GM21360 (cell line): ENCODE measurements at regions not wholly inside any gene's neighbourhood (a gene's known extent, or its start where the extent isn't known, plus 50 kb on each side); places are given as distances from the start of the nearest gene placed in this dataset.

Experiments
- ATAC-seq: cut with Tn5 transposase; IDR thresholded peaks from one replicate; pipeline ENCODE4 v1.9.1; 2021; ENCODE audit warnings: mild to moderate bottlenecking, moderate library complexity; ENCODE audit not compliant: unreplicated experiment

DNA sequence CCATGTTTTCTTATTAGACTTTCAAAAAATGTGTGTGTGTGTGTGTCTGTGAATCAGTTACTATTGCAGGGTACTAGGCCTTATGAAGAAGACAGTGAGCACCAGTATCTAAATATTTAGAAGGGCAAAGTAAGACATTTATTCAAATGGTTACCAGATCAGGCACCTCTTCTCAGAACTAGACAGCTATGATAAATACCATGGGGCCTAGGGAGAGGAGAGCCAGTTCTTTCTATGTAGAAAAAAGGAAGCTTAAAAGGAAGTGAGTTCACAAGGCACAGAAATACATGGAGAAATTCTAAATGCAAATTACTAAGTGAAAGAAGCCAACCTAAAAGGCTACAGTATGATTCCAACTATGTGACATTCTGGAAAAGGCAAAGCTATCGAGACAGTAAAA is 261.3 kb downstream of the SOX11 start:
- no peak for ATAC-seq

- no peak for ATAC-seq
Observed at GRCh38 chr2:5954509-5954908, 262.3 kb downstream of the SOX11 start.

DNA sequence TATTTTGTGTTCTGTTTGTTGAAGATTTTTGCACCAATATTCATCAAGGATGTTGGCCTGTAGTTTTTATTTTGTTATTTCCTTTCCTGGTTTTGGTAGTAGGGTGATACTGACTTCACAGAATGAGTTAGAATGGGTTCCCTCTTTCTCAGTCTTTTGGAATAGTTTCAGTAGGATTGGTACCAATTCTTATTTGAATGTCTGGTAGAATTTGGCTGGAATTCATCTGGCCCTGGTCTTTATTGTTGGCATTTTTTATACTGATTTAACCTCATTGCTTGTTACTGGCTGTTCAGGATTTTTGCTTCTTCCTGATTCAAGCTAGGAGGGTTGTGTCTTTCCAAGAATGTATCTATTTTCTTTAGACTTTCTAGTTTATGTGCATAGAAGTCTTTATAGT is 263.7 kb downstream of the SOX11 start:
- no peak for ATAC-seq

- no peak for ATAC-seq
Observed at GRCh38 chr2:5959836-5960820, 267.9 kb downstream of the SOX11 start.

DNA sequence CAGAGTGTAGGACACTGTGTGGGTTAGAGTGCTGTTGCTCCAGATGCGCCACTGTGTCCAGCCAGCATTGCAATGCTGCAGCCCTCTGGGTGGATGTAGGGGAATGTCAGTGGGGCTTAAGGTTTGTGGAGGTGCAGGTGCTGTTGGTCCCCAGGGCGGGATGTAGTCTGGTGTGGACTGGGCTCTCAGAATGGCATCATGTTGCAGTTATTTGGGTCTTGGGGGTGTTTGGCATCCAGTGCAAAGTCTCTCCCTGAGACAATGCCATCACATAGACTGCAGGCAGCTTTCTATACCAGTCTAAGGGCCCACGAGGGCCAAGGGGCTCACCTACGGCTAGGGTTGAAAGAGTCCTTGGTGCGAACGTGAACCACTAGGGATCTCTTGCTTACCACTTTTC is 275.3 kb downstream of the SOX11 start:
- ATAC-seq, result no peak

- no peak for ATAC-seq
Observed at GRCh38 chr2:5969303-5969702, 277.1 kb downstream of the SOX11 start.

DNA sequence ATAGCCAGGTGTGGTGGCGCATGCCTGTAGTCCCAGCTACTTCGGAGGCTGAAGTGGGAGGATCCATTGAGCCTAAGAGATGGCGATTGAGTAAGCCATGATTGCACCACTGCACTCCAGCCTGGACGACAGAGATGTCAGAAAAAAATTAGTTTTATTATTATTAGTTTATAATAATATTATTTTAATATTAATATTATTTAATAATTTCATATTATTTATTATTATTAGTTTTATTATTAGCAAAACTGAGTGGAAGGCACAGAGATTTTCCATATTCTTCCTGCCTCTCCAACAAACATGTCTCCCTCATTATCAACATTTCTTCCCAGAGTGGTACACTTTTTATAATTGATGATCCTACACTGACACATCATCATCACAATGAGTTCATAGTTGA is 278.2 kb downstream of the SOX11 start:
- no peak for ATAC-seq

DNA sequence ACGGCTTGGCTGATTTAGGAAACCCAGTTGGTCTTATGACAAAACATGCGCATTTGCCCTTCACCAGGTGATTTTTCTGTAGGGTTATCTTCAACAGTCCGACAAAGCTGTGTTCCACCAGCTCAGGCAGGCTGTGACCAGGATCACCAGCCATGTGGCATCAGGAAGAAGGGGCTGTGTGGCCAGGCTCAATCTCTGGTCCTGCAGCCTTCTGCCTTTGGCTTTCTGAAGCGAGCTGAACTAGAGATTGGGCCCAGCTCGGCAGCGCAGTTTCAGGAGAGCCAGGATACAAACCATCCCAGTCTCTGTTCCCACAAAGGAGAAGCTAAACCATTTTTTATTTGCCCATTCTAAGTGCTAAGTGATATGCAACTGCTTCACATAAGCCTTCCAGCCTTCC is 282.3 kb downstream of the SOX11 start:
- ATAC-seq, result no peak

DNA sequence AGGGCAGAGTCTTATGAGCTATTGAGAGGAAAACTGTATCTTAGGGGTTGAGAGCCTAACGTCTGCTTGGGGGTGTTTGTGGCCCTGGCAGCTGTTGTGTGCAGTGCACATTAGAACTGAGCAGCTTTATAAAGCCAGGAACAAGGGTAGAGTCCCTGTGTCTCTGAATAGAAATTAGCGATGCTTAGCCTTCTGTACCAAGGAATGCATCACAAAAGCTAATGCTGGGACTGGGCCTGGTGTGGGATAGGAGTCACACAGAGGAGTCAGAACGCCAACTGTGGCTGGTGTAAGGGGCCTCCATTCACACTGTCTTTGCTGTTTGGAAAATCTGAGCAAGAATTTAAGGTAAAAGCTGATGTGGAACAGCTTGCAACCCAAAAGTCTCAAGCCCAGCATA is 283.2 kb downstream of the SOX11 start:
- ATAC-seq, result no peak

GRCh38 chr2:5976531-5977065 is 284.4 kb downstream of the SOX11 start:
- no peak for ATAC-seq

DNA sequence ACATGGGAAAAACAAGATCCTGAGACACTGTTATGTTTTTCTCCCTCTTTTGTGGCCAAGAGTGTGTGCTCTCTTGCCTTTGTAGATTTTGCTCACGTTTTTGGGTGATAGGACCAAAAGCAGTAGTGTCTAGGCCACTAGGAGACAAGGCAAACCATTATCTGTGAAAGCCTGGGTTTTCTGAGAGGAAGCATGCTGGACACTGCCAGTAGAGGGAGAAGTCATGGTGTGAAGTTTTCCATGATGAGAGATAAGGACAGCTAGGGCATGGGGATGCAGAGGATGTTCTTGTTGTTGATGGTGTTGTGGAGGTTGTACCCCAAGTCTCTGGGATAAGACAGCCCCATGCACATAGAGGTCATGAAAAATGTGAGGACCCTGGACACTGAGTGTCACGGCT is 285.3 kb downstream of the SOX11 start:
- no peak for ATAC-seq

DNA sequence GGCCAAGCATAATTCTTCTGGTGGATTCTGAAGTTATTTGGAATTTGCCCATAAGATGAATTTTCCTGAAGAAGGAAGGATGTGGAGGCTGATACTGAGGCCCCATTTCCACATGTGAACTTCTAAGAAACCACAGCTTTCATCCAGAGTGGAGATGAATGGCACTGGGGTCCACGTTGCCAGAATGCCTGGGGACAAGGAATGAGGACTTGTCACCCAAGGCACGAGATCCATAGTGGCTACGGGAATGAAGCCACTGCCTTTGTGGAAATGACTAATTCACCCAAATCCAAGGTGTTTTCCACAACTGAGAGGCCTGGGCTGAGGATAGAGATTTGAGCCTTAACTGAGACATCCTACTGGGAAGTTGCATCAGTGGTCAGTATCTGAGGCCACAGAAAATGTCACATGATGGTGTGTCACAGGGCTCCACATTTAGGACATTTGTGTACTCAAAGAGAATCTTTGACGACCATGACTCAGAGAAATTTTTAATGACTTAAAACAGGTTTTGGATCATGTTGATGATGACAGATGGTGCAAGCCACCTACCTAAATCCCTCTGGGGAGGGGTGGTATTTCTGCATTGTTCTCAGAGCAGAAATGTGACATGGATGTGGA is 286.1 kb downstream of the SOX11 start:
- no peak for ATAC-seq

DNA sequence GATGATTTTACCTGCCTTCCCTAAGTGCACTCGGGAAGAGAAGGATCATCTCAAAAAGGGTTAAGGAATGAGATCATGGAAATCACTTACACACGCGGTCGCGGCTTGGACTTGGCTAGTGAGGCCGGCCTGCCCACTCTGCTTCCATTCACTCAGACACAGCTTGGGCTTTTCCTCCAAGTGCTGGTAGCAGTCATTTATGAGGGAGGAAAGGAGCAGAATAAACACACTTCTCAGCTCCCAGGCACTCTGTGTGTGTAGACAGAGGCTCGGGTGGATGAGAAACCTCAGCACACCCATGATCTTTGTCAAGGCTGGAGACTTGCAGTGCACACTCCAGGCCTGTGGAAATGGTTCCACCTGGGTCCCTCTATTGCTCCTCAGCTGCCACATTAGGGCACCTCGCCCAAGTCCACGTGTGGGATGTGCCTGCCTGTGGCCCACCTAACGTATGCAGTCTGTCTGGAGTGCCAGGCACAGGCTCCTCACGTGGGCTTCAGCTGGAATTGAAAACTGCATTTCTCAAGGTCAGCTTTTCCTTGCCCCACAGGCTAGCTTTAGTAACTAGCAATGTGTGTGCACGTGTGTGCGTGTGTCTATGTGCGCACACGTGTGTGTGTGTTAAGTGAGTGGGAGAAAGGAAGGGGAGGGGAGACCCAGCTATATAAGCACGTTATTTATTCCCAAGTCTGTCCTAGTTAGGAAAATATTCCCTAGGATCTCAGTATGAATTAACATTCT is 288.4 kb downstream of the SOX11 start:
- no peak for ATAC-seq

DNA sequence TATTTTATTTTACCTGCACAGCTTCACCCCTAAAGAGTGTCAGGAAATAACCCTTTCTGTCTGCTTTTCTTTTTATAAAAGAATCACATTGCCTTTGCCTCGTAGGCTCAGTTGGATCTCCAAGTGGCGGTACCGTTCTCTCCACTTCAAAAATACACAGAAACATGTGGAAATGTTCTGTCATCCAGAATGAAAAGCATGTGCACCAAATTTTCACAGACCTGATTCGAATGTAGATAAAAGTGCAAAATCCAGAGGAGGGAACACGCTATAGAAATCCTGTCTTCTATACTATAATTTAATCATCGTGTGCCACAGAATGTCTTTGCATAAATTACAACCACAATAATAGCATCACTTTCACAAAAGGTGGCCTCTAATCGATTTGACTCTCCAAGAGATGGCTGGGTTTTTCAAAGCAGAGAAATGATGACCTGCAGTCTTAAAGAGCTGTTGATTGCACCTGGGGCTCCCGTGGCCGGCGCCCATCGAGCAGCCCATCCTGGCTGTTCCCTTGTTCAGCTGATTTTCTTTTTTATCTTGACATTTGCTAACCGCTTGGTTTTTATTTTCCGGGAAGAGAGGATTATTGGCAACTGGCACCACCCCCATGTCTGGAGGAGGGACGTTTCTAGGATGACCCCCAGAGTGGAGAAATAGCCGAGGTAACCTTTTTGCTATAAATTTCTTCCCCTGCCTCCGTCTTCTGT is 290.2 kb downstream of the SOX11 start:
- no peak for ATAC-seq

GRCh38 chr2:5982903-5983265 is 290.7 kb downstream of the SOX11 start:
- ATAC-seq, result no peak

DNA sequence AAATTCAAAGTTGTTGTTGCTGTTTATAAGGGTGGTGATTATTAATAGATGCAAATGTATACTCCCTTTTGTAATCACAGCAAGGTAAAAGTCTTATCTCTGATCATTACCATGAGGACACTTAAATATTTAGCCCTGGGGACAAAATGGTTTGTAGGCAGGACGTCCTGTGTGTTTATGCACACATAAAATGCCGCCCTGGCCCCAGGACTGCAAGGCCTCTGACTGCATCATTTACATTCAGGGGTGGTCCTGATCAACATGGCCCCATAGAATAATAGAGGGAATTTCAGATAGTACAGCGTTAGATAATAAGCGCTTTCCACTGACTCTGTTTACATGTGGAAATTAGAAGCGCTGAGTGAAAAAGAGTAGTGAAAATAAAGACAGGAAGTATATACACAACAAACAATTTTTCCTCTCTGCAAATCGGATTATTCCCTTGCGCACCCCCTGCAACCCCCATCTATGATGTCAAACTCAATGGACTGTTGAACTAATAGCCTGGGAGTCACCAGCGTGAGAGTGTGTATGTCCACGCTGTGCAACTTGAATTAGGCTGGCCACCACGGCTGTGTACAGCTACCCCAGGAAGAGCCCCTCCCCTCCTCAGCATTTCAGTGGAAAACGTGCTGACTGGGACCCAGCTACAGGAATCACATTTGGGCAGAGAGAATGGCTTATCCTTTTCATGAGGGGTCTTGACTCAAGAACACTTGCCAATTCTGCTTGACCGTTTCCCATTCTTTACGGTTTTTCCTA is 291.5 kb downstream of the SOX11 start:
- ATAC-seq, result no peak

DNA sequence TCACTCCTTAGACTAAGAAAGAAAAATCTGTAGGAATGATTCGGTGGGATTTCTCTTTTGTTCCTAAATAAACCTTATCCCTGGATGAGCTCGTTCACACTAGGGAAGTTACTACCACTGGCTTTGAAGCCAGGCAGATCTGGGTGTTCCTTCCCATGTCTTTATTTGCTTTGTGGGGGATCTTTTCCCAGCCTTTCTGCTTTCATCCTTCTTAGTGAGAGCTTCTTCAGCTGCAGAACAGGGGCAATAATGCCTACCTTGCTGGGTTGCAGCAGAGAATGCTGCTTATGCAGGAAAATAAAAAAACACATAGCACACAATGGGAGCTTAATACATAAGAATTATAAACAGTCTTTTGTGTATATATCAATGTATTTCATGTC is 292.1 kb downstream of the SOX11 start:
- no peak for ATAC-seq

GRCh38 chr2:5984946-5985345 is 292.8 kb downstream of the SOX11 start:
- no peak for ATAC-seq

DNA sequence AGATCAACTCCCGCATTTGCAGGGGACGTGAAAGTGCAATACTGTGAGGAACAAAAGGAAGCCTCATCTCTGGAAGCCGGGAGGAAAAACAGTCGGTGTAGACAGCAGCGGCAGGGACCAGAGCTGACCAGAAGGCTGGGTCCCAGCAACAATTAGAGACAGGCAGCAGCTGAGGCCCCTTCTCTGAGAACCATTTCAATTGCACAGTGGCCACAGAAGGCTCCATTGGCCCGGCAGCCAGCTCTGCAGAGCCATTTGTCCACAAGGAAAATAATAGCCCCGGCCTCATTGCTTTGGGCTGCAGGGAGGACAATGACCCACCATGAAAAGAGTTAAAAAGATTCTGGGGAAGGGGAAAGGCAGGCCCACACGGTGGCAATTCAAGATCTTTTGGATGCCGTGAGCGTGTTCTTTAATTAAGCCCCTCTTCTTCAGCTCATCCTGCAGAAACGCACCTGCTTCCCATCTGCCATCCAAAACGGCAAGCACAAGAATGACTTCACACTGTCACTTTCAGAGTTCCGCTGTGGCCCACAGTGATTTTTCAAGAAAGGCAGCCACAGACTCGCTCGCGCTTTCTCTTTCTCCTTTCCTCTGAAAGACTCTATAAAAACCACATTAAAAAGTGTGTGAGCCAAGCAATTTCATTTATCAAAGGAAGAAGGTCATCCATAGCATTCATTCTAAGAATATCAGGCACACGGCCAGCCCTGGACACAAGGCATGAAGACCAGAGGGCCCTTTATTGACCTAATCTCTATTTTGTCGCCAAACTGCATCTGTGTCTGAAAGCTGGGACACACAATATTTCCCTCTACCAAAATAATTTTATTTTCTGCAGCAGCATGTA is 293.6 kb downstream of the SOX11 start:
- no peak for ATAC-seq
